ENCODE measurements at regions not wholly inside any gene's neighbourhood (a gene's known extent, or its start where the extent isn't known, plus 50 kb on each side); places are given as distances from the start of the nearest gene placed in this dataset.

GRCh38 chr5:127231118-127231517 is 59.5 kb upstream of the MEGF10 start:
- TF ChIP-seq CTCF (IDR thresholded peaks at IDR 0.05) (no peak), POLR2A (IDR thresholded peaks at IDR 0.05) (no peak)

Data from testis (tissue), 2 donors.